ENCODE measurements at regions not wholly inside any gene's neighbourhood (a gene's known extent, or its start where the extent isn't known, plus 50 kb on each side); places are given as distances from the start of the nearest gene placed in this dataset.

DNA sequence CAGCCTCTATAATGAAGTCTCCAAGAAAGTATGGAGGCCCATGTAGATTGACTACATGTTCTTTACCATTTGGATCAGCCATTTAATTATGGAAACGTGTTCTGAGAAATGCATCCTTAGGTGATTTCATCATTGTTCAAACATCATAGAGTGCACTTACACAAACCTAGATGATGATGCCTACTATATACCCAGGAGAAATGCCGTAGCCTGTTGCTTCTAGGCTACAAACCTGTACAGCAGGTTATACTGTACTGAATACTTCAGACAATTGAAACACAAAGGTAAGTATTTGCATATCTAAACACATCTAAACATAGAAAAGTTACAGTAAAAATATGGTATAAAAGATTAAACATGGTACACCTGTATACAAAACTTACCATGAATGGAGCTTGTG is 186.5 kb upstream of the FSTL5 start:
- Histone ChIP-seq H3F3A (ENCODE audit: low read depth) (no peaks in the 10 kb centered on the region), H3K4me1 (no peaks in the 10 kb centered on the region), H3K27me3 (no peaks in the 10 kb centered on the region), H3K27ac (no peak overlapping the region), H3K79me2 (ENCODE audit: low read depth) (no peaks in the 10 kb centered on the region), H3K9me3 (ENCODE audit: low read depth) (no peaks in the 10 kb centered on the region), H3K9ac (no peak overlapping the region), H4K20me1 (ENCODE audit: low read depth) (no peaks in the 10 kb centered on the region), H2AFZ (replicated peaks) (no peak overlapping the region), H3K4me2 (no peak overlapping the region), H3K36me3 (no peaks in the 10 kb centered on the region), H3K4me3 (no peak overlapping the region)
- Mint-ChIP-seq H3K4me3 (no peak overlapping the region), H3K9me3 (no peaks in the 10 kb centered on the region), H3K27me3 (ENCODE audit: insufficient read depth, low read depth) (no peaks in the 10 kb centered on the region), H3K27ac (no peak overlapping the region), H3K36me3 (no peaks in the 10 kb centered on the region), H3K4me1 (no peaks in the 10 kb centered on the region)
- DNase-seq (ENCODE audit: low spot score) = no peak
- TF ChIP-seq EZH2phosphoT487 (IDR thresholded peaks at IDR 0.05) (no peak), EZH2 (IDR thresholded peaks at IDR 0.05) (no peak)
- TF ChIP-seq, protein P1, sequence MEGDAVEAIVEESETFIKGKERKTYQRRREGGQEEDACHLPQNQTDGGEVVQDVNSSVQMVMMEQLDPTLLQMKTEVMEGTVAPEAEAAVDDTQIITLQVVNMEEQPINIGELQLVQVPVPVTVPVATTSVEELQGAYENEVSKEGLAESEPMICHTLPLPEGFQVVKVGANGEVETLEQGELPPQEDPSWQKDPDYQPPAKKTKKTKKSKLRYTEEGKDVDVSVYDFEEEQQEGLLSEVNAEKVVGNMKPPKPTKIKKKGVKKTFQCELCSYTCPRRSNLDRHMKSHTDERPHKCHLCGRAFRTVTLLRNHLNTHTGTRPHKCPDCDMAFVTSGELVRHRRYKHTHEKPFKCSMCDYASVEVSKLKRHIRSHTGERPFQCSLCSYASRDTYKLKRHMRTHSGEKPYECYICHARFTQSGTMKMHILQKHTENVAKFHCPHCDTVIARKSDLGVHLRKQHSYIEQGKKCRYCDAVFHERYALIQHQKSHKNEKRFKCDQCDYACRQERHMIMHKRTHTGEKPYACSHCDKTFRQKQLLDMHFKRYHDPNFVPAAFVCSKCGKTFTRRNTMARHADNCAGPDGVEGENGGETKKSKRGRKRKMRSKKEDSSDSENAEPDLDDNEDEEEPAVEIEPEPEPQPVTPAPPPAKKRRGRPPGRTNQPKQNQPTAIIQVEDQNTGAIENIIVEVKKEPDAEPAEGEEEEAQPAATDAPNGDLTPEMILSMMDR (IDR thresholded peaks at IDR 0.05) = no peak

DNA sequence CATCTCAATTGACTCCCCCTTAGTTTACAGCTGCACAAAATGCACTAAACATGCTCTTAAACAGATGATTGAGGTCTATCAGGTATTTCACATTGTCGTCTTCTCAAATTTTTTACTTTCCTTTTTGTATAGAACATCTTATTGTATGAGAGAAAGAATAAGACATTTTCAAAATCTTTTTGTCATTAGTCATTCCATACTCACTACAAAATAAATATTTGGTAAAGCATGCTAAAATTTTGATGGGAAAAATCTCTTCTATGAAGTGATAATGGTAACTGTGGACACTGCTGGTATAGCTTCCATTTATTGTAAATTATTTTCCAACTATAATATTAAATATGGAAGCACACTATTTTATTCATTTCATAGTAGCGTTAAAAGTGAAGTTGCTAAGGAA is 185.6 kb upstream of the FSTL5 start:
- Histone ChIP-seq H3K27me3 (no peaks in the 10 kb centered on the region), H3K4me1 (no peaks in the 10 kb centered on the region), H3K4me2 (no peak overlapping the region), H4K20me1 (ENCODE audit: low read depth) (no peaks in the 10 kb centered on the region), H3K36me3 (no peaks in the 10 kb centered on the region), H3K9ac (no peak overlapping the region), H3K79me2 (ENCODE audit: low read depth) (no peaks in the 10 kb centered on the region), H3K9me3 (ENCODE audit: low read depth) (no peaks in the 10 kb centered on the region), H2AFZ (replicated peaks) (no peak overlapping the region), H3K4me3 (no peak overlapping the region), H3F3A (ENCODE audit: low read depth) (no peaks in the 10 kb centered on the region), H3K27ac (no peak overlapping the region)
- no peak for DNase-seq (ENCODE audit: low spot score)
- TF ChIP-seq, protein P1 (IDR thresholded peaks at IDR 0.05) = no peak
- TF ChIP-seq EZH2phosphoT487 (IDR thresholded peaks at IDR 0.05) = no peak
- no peak for TF ChIP-seq EZH2 (IDR thresholded peaks at IDR 0.05)
- Mint-ChIP-seq H3K27me3 (ENCODE audit: insufficient read depth, low read depth) (no peaks in the 10 kb centered on the region), H3K27ac (no peak overlapping the region), H3K36me3 (no peaks in the 10 kb centered on the region), H3K4me3 (no peak overlapping the region), H3K9me3 (no peaks in the 10 kb centered on the region), H3K4me1 (no peaks in the 10 kb centered on the region)

DNA sequence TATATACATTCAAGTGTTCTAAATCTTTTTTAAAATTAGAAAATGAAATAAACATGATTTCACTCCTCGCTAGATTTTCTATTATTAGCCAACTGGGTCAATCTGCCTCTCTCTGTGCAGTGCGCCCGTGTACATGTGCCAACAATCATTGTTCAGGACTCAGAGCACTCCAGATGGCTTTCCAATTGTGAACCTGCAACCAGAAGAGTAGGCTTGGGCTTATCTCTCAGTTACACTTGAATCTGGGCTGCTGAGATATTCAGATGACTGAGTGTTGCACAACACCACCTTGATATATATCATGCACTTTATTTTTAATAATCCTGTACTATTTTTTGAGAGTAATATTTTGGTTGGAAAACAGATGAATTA is 184.0 kb upstream of the FSTL5 start:
- H3K4me2 ChIP-seq = no peak overlapping the region
- H3K9ac ChIP-seq = no peak overlapping the region
- DNase-seq (ENCODE audit: low spot score) = no peak
- no peaks in the 10 kb centered on the region for H3K79me2 ChIP-seq (ENCODE audit: low read depth)
- Mint-ChIP-seq H3K4me3 (no peak overlapping the region), H3K27ac (no peak overlapping the region), H3K27me3 (ENCODE audit: insufficient read depth, low read depth) (no peaks in the 10 kb centered on the region), H3K4me1 (no peaks in the 10 kb centered on the region), H3K36me3 (no peaks in the 10 kb centered on the region), H3K9me3 (no peaks in the 10 kb centered on the region)
- no peaks in the 10 kb centered on the region for H4K20me1 ChIP-seq (ENCODE audit: low read depth)
- H3K27ac ChIP-seq = no peak overlapping the region
- H3K4me1 ChIP-seq = no peaks in the 10 kb centered on the region
- H3K36me3 ChIP-seq = no peaks in the 10 kb centered on the region
- H3F3A ChIP-seq (ENCODE audit: low read depth) = no peaks in the 10 kb centered on the region
- no peak overlapping the region for H2AFZ ChIP-seq (replicated peaks)
- no peaks in the 10 kb centered on the region for H3K27me3 ChIP-seq
- no peak overlapping the region for H3K4me3 ChIP-seq
- TF ChIP-seq EZH2 (IDR thresholded peaks at IDR 0.05) (no peak), EZH2phosphoT487 (IDR thresholded peaks at IDR 0.05) (no peak)
- TF ChIP-seq, protein P1 (IDR thresholded peaks at IDR 0.05) = no peak
- no peaks in the 10 kb centered on the region for H3K9me3 ChIP-seq (ENCODE audit: low read depth)
